ENCODE measurements at regions not wholly inside any gene's neighbourhood (a gene's known extent, or its start where the extent isn't known, plus 50 kb on each side); places are given as distances from the start of the nearest gene placed in this dataset.

DNA sequence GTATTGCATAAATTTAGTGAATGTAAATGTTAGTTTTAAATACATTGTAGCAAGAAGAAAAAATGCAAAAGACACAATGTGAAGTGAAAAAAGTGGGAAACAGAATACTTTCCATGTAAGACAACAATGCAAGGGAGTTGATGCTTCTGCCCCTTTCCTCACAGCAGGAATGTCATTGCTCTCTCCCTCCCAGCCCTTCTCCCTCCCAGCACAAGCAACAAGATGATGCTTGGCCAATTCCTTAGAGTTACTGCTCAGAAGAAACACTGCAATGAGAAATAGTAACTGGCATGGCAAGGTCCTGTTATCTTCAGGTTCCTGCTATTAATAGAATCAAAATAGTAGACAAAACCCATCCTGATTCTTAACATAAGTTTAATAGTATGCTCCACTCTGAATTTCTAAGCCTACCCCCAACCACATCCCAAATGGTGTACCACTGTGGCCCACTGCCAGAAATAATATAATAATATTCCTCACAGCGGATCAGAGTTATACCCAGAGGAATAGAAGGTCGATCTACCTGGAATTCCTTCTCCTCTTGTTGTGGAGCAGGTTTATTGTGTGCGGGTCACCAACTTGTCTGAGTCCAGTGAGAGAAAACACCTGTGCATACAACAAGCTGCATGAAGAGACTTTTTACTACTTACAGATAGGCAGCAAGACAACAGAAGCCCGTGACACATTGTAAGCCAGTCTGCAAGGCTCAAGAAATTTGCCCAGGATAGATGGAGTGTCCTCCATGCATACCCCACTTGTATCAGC is 69.8 kb upstream of the SLC7A11 start:
- no peak for DNase-seq (ENCODE audit: low spot score)

DNA sequence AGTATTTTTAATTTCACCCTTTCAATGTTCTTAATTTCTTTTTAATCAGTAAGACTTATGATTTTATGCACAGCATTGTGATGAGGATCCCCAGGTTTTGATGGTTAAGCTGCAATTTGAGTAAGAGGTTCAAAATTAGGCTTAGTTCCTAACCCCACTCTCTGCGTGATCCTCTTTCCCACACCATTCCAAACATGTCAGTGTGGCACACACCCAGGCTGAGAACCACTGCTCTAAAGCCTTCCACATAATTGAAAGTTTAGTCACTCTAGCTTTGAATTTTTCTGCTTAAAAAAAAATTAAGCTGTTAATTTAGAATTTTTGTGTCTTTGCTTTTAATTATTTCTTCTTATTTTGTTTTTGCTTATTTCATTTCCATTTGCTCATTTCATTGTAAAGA is 68.8 kb upstream of the SLC7A11 start:
- no peak for DNase-seq (ENCODE audit: low spot score)

DNA sequence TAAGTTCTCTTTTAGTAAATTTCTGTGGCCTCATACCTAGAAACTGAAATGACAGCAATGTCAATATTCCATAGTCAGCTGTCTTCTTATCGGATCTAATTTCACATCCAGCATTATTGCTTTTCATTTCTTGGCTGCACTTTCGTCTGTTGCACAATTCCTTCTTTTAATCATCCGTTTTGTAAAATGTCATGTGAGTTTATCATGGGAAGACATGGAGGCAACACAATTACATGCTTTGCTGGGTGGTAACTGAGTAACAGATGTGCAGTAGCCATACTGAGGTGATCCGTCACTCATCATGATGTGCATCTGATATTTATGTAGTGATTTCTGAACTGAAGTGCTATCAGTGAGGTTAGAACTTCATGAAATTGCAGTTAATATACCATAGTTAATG is 68.3 kb upstream of the SLC7A11 start:
- DNase-seq (ENCODE audit: low spot score): no peak

DNA sequence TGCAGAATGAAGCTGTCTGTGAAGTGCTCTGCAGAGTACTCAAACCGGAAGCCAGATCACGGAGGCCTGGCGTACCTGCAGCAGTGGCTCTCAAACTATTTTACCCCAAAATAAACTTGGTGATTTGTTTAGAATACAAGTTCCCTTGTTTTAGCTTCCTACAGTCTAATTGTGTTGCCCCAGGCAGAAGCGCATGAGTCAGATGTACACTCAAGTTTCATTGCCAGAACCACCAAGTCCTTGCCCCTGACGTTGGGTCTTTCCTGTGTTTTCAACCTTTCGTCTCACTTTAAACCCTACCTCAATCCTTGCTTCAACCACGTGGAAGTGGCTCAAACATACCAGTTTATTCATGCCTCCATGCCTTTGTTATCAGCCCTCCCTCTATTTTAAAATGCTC is 66.2 kb upstream of the SLC7A11 start:
- DNase-seq (ENCODE audit: low spot score): no peak

DNA sequence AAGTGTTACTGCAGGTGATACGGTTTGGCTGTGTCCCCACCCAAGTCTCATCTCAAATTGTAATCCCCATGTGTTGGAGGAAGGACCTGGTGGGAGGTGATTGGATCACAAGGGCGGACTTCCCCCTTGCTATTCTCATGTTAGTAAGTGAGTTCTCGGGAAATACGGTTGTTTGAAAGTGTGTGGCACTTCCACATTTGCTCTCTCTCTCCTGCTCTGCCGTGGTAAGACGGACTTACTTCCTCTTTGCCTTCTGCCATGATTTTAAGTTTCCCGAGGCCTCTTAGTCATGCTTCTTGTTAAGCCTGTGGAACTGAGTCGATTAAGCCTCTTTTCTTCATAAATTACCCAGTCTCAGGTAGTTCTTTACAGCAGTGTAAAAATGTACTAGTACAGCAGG is 65.2 kb upstream of the SLC7A11 start:
- DNase-seq (ENCODE audit: low spot score): no peak

DNA sequence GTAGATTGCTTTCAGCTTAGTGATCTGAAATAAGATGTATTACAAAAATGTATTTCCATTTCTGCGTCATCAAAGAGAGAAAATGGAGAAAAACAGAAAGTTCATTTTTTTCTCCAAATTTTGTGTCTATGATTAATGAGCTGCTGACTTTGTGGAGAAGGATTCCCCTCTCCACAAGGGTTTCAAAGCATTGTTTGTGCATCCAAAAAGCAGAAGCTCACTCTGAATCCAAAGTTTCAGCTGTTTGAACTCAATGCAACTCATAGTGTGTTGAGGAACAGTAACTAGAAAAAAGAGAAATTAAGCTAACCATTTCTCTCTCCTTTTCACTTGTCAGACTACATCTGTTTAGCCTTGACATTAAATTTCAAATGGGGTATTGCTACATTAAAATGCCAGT is 62.9 kb upstream of the SLC7A11 start:
- no peak for DNase-seq (ENCODE audit: low spot score)

DNA sequence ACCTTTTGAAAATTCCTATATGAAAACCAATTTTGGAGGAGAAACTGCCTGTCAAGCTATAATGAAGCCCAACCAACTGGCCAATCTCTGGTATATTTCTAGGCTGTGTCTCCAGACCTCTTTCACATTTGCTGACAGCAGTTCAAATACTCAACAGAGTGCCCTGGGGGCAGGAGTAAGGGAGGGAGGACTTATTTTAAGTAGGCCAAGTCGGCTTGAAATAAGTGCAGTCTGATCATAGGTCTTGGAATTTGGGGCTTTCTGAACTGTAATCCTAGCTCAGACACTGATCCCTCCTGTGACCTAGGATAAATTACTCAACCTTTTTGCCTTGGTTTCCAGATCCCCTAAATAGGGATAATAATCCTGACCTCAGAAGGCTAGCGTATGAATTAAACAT is 59.4 kb upstream of the SLC7A11 start:
- DNase-seq (ENCODE audit: low spot score): no peak

DNA sequence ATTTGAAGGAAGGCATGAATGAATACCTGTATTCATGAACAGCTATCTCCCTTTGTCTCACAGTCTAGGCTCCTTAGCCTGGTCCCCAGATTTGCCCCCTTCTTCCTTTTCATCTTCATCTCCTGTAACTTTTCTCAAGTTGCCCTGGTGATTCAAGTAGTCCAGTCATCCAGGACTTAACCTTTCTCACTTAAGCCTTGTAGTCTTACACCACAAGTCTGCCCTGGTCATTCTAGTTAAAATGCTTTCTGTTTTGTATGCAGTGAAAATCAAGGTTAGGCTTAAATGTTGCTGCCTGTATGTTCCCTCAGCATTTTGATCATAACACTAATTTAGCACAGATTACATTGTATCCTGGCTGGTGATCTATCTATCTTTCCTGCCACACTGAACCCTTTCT is 58.5 kb upstream of the SLC7A11 start:
- no peak for DNase-seq (ENCODE audit: low spot score)

DNA sequence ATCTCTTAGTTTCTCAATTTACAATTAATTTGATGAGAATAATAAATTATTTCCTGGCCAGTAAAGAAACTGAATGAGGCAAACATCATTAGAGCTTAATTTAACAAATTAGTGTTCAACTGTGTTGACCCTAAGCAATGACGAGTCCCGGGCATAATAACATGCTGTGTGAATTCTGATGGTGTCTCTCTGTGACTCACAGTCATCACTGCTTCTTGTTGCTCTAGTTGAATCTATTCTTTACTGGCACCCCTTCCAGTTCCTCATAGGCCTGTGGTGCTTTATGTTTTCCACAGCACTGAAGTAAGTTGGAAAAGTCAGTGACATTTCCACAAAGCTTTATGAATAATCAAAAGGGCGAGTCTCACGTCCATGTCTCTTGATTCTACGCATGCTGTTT is 57.7 kb upstream of the SLC7A11 start:
- no peak for DNase-seq (ENCODE audit: low spot score)

DNA sequence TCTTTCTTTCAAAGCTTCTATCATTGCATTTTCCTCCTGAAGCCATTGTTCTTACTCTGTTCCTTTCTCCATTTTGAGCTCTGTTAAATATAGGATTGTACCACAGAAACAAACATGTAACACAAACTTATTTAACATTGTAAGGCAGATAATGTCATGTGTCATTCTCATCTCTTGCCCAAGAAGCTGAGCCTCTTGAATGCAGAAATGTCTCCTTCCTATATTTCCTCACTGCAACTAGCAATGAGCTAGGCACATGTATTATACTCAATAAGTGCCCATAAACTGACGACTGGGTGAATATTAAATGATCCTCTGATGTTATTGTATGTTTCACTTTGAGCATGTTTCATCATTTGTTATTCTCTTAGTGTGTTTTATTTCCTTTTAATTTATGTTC is 56.7 kb upstream of the SLC7A11 start:
- DNase-seq (ENCODE audit: low spot score): no peak

DNA sequence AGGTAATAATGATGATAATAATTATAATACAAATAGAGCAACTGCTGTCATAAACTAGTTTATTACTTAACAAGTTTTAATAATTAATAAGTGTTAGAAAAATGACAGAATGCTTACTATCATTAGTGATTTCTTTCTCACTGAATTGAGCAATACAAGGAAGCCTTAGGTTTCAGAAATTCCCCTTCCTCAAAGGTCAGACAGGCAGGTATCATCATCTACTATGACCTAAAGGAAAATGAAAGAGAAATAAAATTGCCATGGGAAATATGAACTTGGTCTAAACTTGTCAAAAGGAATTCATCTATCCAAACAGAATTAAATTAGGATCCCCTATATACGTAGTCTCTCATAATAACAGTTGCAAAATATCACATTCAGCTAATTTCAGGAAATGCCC is 56.3 kb upstream of the SLC7A11 start:
- DNase-seq (ENCODE audit: low spot score): no peak

DNA sequence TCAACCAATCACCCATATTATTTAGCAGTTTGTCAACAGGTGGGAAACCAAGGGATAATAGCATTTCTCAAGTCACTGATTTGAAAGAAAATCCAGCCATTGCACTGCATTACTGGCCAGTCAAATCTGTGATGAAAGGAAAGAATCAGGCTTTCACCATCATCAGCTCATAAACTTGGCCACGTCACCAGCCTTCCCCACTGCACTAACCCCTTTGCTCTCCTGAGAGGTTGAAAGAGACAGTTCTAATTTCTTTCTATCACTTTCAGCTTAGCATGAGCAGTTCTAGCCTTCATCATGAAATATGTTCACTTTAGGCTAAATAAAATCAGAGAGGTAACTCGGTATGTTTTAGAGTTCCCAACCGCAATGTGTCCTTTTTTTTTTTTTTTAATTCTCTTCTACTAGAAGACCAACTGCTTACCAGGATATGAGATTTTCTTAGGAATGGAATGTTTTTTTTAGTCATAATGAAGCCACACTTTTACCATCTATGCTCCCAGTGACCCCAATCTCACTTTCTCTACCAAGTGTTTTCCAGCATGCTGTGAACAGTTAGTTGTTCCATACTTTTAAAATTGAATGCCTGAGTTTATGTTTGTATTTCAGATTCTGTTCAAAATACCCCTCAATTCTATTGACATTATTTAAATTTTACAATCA is 55.7 kb upstream of the SLC7A11 start:
- DNase-seq (ENCODE audit: low spot score): no peak

DNA sequence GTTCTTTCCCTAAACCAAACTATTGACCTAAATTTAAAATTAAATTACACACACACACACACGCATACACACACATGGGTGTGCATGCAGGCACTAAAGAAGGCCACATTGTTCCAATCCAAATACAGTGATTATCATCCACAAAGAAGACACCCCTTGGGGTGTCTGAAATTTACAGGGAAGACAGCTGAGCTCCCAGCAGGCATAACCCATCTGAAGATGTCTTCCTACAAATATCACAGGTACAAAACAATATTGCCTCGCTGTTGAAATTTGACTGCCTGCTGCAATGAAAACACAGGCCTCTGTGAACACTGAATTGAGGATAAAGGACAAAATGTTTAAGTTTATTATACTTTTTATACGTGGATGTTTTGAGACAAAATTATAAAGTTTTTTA is 50.2 kb upstream of the SLC7A11 start:
- no peak for DNase-seq (ENCODE audit: low spot score)
